OCI-LY7 (cell line): ENCODE measurements at regions not wholly inside any gene's neighbourhood (a gene's known extent, or its start where the extent isn't known, plus 50 kb on each side); places are given as distances from the start of the nearest gene placed in this dataset.

Source experiments
- BruUV-seq: library from RNA; stranded (reverse); fragments of 400-500 nt; replicated peaks from 2 replicates; lab custom pipeline; 2021; lab: Mats Ljungman, UMichigan
- CTCF ChIA-PET: fragments of 300-600 bp; sonication (Branson Sonifier 250); formaldehyde crosslinking; loops from one replicate; lab custom pipeline; 2022; ENCODE audit warnings: antibody characterized with exemption; ENCODE audit not compliant: unreplicated experiment; lab: Charles Lee
- POLR2A ChIA-PET: fragments of 300-600 bp; sonication (Branson Sonifier 250); formaldehyde crosslinking; loops from one replicate; lab custom pipeline; 2022; ENCODE audit warnings: antibody characterized with exemption; lab: Charles Lee
- DNase-seq: peaks from one replicate; pipeline ENCODE4 v3.0.0-alpha.2; 2015; ENCODE audit warnings: low spot score
- H2AFZ ChIP-seq: fragments of 200-600 bp; sonication (generic), shearing (Covaris generic); 2 replicates; pipeline ENCODE4 v1.6.1; 2014; ENCODE audit warnings: mild to moderate bottlenecking, antibody characterized with exemption, low read length, moderate library complexity
- H3K27ac ChIP-seq: fragments of 200-600 bp; sonication (generic); 2 replicates; pipeline ENCODE4 v1.5.1; 2014; ENCODE audit warnings: mixed run types, low read depth, mild to moderate bottlenecking, moderate library complexity, low read length, inconsistent platforms; ENCODE audit not compliant: poor library complexity, severe bottlenecking
- H3K36me3 ChIP-seq: fragments of 200-600 bp; sonication (generic); 2 replicates; pipeline ENCODE4 v1.6.1; 2014; ENCODE audit warnings: mild to moderate bottlenecking, antibody characterized with exemption, low read length, moderate library complexity, mixed read lengths; ENCODE audit not compliant: insufficient read depth
- H3K4me1 ChIP-seq: fragments of 200-600 bp; sonication (generic); 2 replicates; pipeline ENCODE4 v1.5.1; 2014; ENCODE audit warnings: mild to moderate bottlenecking, low read length; ENCODE audit not compliant: insufficient read depth, poor library complexity, severe bottlenecking
- H3K4me2 ChIP-seq: fragments of 200-600 bp; sonication (generic); 2 replicates; pipeline ENCODE4 v1.6.1; 2014; ENCODE audit warnings: mild to moderate bottlenecking, low read length
- H3K4me3 ChIP-seq: fragments of 200-600 bp; sonication (generic); 2 replicates; pipeline ENCODE4 v1.5.1; 2014; ENCODE audit warnings: mild to moderate bottlenecking, low read depth, low read length; ENCODE audit not compliant: poor library complexity, severe bottlenecking
- H3K79me2 ChIP-seq: fragments of 200-600 bp; sonication (generic); 2 replicates; pipeline ENCODE4 v1.6.1; 2016; ENCODE audit warnings: low read depth, mild to moderate bottlenecking, low read length, moderate library complexity, mixed read lengths; ENCODE audit not compliant: insufficient read depth
- H3K9me2 ChIP-seq: fragments of 200-600 bp; sonication (generic); 2 replicates; pipeline ENCODE4 v1.6.1; 2016; ENCODE audit warnings: mild to moderate bottlenecking, low read length, mixed read lengths; ENCODE audit not compliant: insufficient read depth
- H3K9me3 ChIP-seq: fragments of 200-600 bp; sonication (generic); 2 replicates; pipeline ENCODE4 v1.6.1; 2014; ENCODE audit warnings: mild to moderate bottlenecking, mixed run types, low read length, mixed read lengths
- H4K20me1 ChIP-seq: fragments of 200-600 bp; sonication (generic); 2 replicates; pipeline ENCODE4 v1.6.1; 2014; ENCODE audit warnings: mild to moderate bottlenecking, antibody characterized with exemption, low read length, moderate library complexity, mixed read lengths; ENCODE audit not compliant: insufficient read depth
- CTCF ChIP-seq: fragments of 200-600 bp; sonication (generic); conservative IDR thresholded peaks from 2 replicates; pipeline ENCODE4 v1.5.1; 2014; ENCODE audit warnings: mild to moderate bottlenecking, antibody characterized with exemption, low read length, moderate library complexity, mixed read lengths
- EZH2phosphoT487 ChIP-seq: fragments of 200-600 bp; sonication (generic); IDR thresholded peaks from 2 replicates; pipeline ENCODE4 v1.6.1; 2018; ENCODE audit warnings: low read depth, borderline replicate concordance, mild to moderate bottlenecking, mixed run types, antibody characterized with exemption, low read length, moderate library complexity, mixed read lengths
- intact Hi-C: fragments of 100-400 bp; cut with micrococcal nuclease; formaldehyde crosslinking; loops from one replicate; pipeline ENCODE4 v1.10.0; 2022; ENCODE audit not compliant: unreplicated experiment

- Histone ChIP-seq H3K4me2 (no peak overlapping the region), H3K4me3 (no peak overlapping the region), H3K9me3 (no peaks in the 10 kb centered on the region), H4K20me1 (no peaks in the 10 kb centered on the region), H3K36me3 (no peaks in the 10 kb centered on the region), H3K9me2 (no peaks in the 10 kb centered on the region), H2AFZ (no peak overlapping the region), H3K27ac (no peak overlapping the region), H3K79me2 (no peaks in the 10 kb centered on the region), H3K4me1 (no peaks in the 10 kb centered on the region)
- intact Hi-C loops = no loop called here
- no peak for DNase-seq
- POLR2A ChIA-PET = interaction anchor here (0.6 to 0.7 kb wide), 2 partner anchors 371 to 717 kb away, joined by 4 to 5 read pairs; no protein-coding TSS in a partner anchor
- CTCF ChIA-PET = no interaction called here
- TF ChIP-seq EZH2phosphoT487 = no peak
- no peak for TF ChIP-seq CTCF
- no TSS peak for BruUV-seq
These were observed 171.4 kb downstream of the MYLK4 start for GRCh38 chr6:2579241-2579761.

DNA sequence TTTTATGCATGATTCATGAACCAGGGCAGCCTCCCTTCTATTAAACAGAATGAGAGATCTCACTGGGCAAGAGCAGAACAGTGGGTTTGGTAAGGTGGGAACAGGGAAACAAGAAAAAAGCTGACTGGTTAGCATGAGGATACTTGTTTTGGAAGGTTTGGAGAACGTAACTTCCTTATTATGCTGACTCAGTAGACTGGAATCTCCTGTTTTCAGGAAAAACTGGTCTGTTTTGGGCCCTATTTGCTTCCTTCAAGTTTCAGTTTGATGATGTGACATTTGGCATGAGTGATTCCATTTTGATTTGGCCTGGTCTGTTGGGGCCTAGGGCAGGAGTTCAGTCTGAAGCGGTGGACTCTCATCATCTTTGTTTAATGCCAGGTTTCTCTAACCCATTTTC is 172.0 kb downstream of the MYLK4 start:
- TF ChIP-seq CTCF (no peak), EZH2phosphoT487 (no peak)
- H3K4me2 ChIP-seq = no peak overlapping the region
- no peak overlapping the region for H3K4me3 ChIP-seq
- no peak overlapping the region for H3K27ac ChIP-seq
- DNase-seq = no peak
- no peaks in the 10 kb centered on the region for H3K36me3 ChIP-seq
- H3K9me3 ChIP-seq = no peaks in the 10 kb centered on the region
- intact Hi-C loops = no loop called here
- H3K9me2 ChIP-seq = no peaks in the 10 kb centered on the region
- POLR2A ChIA-PET = interaction anchor here (0.6 kb wide), 1 partner anchor 370 kb away, joined by 4 read pairs; no protein-coding TSS in a partner anchor
- no peaks in the 10 kb centered on the region for H4K20me1 ChIP-seq
- H3K4me1 ChIP-seq = no peaks in the 10 kb centered on the region
- no TSS peak for BruUV-seq
- H3K79me2 ChIP-seq = no peaks in the 10 kb centered on the region
- no peak overlapping the region for H2AFZ ChIP-seq
- CTCF ChIA-PET = no interaction called here

- H3K4me3 ChIP-seq = no peak overlapping the region
- H3K4me1 ChIP-seq = no peaks in the 10 kb centered on the region
- ChIA-PET POLR2A (no interaction called here), CTCF (no interaction called here)
- no peaks in the 10 kb centered on the region for H3K79me2 ChIP-seq
- BruUV-seq = no TSS peak
- no peak overlapping the region for H2AFZ ChIP-seq
- no peaks in the 10 kb centered on the region for H3K9me3 ChIP-seq
- H3K27ac ChIP-seq = no peak overlapping the region
- no peak for TF ChIP-seq EZH2phosphoT487
- no peak for TF ChIP-seq CTCF
- no peaks in the 10 kb centered on the region for H3K9me2 ChIP-seq
- H3K4me2 ChIP-seq = no peak overlapping the region
- no peaks in the 10 kb centered on the region for H4K20me1 ChIP-seq
- no peaks in the 10 kb centered on the region for H3K36me3 ChIP-seq
- no peak for DNase-seq
- intact Hi-C loops = no loop called here
These were observed 174.2 kb downstream of the MYLK4 start for GRCh38 chr6:2576499-2576898.
